ENCODE measurements at regions not wholly inside any gene's neighbourhood (a gene's known extent, or its start where the extent isn't known, plus 50 kb on each side); places are given as distances from the start of the nearest gene placed in this dataset.

DNA sequence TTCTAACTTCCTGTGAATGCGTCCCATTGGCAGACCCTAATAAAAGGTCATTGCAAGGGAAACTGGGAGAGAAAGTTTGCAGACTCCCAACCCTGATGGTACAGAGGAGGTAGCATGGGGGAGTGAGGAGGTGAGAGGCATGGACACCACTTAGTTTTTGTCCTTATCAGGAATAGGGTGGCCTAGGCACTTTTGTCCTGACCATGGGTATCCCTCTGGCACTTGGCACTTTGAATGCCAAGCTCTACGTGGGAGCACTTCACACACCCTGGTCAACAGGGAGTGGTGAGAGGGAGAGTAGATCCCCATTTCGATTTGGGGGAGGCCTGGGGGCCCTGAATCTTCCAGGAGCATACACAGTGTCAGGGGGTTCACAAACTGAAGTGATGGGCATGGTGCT, 75.6 kb upstream of the SH3PXD2B start:
- no peak for TF ChIP-seq POLR2A (IDR thresholded peaks at IDR 0.05)
- TF ChIP-seq, protein P1, sequence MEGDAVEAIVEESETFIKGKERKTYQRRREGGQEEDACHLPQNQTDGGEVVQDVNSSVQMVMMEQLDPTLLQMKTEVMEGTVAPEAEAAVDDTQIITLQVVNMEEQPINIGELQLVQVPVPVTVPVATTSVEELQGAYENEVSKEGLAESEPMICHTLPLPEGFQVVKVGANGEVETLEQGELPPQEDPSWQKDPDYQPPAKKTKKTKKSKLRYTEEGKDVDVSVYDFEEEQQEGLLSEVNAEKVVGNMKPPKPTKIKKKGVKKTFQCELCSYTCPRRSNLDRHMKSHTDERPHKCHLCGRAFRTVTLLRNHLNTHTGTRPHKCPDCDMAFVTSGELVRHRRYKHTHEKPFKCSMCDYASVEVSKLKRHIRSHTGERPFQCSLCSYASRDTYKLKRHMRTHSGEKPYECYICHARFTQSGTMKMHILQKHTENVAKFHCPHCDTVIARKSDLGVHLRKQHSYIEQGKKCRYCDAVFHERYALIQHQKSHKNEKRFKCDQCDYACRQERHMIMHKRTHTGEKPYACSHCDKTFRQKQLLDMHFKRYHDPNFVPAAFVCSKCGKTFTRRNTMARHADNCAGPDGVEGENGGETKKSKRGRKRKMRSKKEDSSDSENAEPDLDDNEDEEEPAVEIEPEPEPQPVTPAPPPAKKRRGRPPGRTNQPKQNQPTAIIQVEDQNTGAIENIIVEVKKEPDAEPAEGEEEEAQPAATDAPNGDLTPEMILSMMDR (IDR thresholded peaks at IDR 0.05), result no peak
